PC-3 (cell line): ENCODE measurements at regions not wholly inside any gene's neighbourhood (a gene's known extent, or its start where the extent isn't known, plus 50 kb on each side); places are given as distances from the start of the nearest gene placed in this dataset.

Experiments
- CTCF ChIP-seq: fragments of 300-600 bp; sonication (generic); conservative IDR thresholded peaks from 2 replicates; pipeline ENCODE4 v1.5.1; 2017; ENCODE audit warnings: antibody characterized with exemption, low read depth, mild to moderate bottlenecking, low read length
- EZH2 ChIP-seq: fragments of 300-600 bp; sonication (generic); IDR thresholded peaks from one replicate; pipeline ENCODE4 v1.6.1; 2017; ENCODE audit warnings: antibody characterized with exemption, mild to moderate bottlenecking, low read length; ENCODE audit not compliant: unreplicated experiment
- EZH2phosphoT487 ChIP-seq: fragments of 300-600 bp; sonication (generic); IDR thresholded peaks from 2 replicates; pipeline ENCODE4 v1.6.1; 2018; ENCODE audit warnings: mild to moderate bottlenecking, antibody characterized with exemption, low read length, borderline replicate concordance

GRCh38 chr13:64556376-64556775 lies 2673.8 kb downstream of the PCDH9 start:
- TF ChIP-seq EZH2 (no peak), CTCF (no peak), EZH2phosphoT487 (no peak)
